ENCODE measurements at regions not wholly inside any gene's neighbourhood (a gene's known extent, or its start where the extent isn't known, plus 50 kb on each side); places are given as distances from the start of the nearest gene placed in this dataset.

DNA sequence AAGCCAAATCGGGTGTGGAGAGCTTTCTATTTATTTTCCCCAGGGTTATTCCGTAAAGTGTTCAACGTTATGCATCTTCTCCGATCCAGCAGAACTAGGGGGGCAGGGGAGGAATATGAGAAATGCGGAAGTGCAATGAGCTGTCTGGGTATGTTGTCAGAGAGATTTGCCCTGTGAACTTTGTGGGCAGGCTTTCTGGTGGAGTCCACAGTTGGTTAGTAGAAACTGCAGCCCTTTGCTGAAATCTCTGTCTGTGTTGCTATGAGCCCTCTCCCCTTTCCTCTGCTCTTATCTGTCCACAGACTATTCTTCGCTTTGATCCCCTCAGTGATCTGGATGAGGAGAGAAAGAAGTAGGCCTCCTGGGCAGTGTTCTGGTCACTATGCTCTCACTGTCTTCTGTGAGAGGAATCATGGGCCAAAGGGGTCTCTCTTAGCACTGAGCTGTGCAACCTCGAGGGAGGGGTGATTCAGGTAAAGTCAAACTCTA, 158.9 kb upstream of the FUT9 start:
- Histone ChIP-seq H3K9ac (ENCODE audit: extremely low read depth, insufficient read length, low read length) (no peak overlapping the region), H4K20me1 (ENCODE audit: control insufficient read depth, insufficient read depth, insufficient read length) (no peaks in the 10 kb centered on the region), H4K91ac (ENCODE audit: insufficient read length, low read depth, low read length) (no peak overlapping the region), H3K79me1 (ENCODE audit: insufficient read depth, low read depth, low read length, poor library complexity, severe bottlenecking) (no peaks in the 10 kb centered on the region), H3K23me2 (ENCODE audit: insufficient read length, low read depth, low read length, poor library complexity, severe bottlenecking) (no peaks in the 10 kb centered on the region), H2BK120ac (ENCODE audit: low read depth, low read length, poor library complexity, severe bottlenecking) (no peak overlapping the region), H3K4me2 (ENCODE audit: insufficient read depth, insufficient read length, low read length) (no peak overlapping the region), H2BK5ac (ENCODE audit: insufficient read length, low read length) (no peak overlapping the region), H2AFZ (ENCODE audit: low read length) (no peak overlapping the region), H3K14ac (ENCODE audit: insufficient read depth, low read length) (no peak overlapping the region), H3K56ac (ENCODE audit: insufficient read length, low read depth, low read length) (no peak overlapping the region), H3T11ph (ENCODE audit: low read length) (no peak overlapping the region), H3K4me1 (ENCODE audit: insufficient read depth, low read length) (no peaks in the 10 kb centered on the region), H2BK12ac (ENCODE audit: insufficient read length, low read depth, low read length) (no peak overlapping the region), H3K9me3 (ENCODE audit: control insufficient read depth, low read depth, low read length) (no peaks in the 10 kb centered on the region), H2BK15ac (ENCODE audit: low read depth, low read length) (no peak overlapping the region), H3K23ac (ENCODE audit: insufficient read length, low read depth, low read length) (no peak overlapping the region), H3K79me2 (ENCODE audit: insufficient read depth, low read length) (no peaks in the 10 kb centered on the region), H3K27me3 (ENCODE audit: insufficient read depth, low read length) (no peaks in the 10 kb centered on the region), H4K8ac (replicated peaks; ENCODE audit: insufficient read length, low read depth, low read length) (no peak overlapping the region), H4K5ac (ENCODE audit: insufficient read length, low read depth, low read length) (no peak overlapping the region), H2AK5ac (ENCODE audit: insufficient read length, low read length) (no peak overlapping the region), H3K27ac (ENCODE audit: insufficient read length, low read depth, low read length) (no peak overlapping the region), H3K4ac (ENCODE audit: low read depth, low read length) (no peak overlapping the region), H2BK20ac (ENCODE audit: low read depth, low read length, poor library complexity, severe bottlenecking) (no peak overlapping the region), H3K18ac (ENCODE audit: insufficient read length, low read depth, low read length) (no peak overlapping the region)
- Mint-ChIP-seq H3K27ac (no peak overlapping the region), H3K36me3 (ENCODE audit: insufficient read depth in 1 of 3, low read depth in 3 of 3) (no peaks in the 10 kb centered on the region), H3K9me3 (peaks cover 0 to 3% of the 10 kb centered on the region in 2 experiments; a peak in 1 of 5 replicates), H3K4me1 (peaks cover 6% of the 10 kb centered on the region in 2 experiments), H3K4me3 (no peak overlapping the region), H3K27me3 (ENCODE audit: low read depth) (no peaks in the 10 kb centered on the region)
- no peak for DNase-seq
- TF ChIP-seq, protein P1, sequence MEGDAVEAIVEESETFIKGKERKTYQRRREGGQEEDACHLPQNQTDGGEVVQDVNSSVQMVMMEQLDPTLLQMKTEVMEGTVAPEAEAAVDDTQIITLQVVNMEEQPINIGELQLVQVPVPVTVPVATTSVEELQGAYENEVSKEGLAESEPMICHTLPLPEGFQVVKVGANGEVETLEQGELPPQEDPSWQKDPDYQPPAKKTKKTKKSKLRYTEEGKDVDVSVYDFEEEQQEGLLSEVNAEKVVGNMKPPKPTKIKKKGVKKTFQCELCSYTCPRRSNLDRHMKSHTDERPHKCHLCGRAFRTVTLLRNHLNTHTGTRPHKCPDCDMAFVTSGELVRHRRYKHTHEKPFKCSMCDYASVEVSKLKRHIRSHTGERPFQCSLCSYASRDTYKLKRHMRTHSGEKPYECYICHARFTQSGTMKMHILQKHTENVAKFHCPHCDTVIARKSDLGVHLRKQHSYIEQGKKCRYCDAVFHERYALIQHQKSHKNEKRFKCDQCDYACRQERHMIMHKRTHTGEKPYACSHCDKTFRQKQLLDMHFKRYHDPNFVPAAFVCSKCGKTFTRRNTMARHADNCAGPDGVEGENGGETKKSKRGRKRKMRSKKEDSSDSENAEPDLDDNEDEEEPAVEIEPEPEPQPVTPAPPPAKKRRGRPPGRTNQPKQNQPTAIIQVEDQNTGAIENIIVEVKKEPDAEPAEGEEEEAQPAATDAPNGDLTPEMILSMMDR (conservative IDR thresholded peaks at IDR 0.05): no peak
- no CpG with 5 or more reads among the region's 7 CpGs for WGBS (ENCODE audit: extremely low coverage, insufficient read length, low lambda C conversion rate)
